IMR-90 (cell line): ENCODE measurements at regions not wholly inside any gene's neighbourhood (a gene's known extent, or its start where the extent isn't known, plus 50 kb on each side); places are given as distances from the start of the nearest gene placed in this dataset.

Experiments
- ATAC-seq: fragments of 200-7000 bp; cut with Tn5 transposase; 2 replicates; pipeline ENCODE4 v1.9.1; 2020; ENCODE audit warnings: low read depth, mild to moderate bottlenecking, moderate library complexity
- BruUV-seq: library from RNA; stranded (reverse); fragments of 400-500 nt; replicated peaks from 2 replicates; lab custom pipeline; 2021; lab: Mats Ljungman, UMichigan
- CTCF ChIA-PET: fragments of 300-600 bp; formaldehyde crosslinking; extraction: SDS; loops from one replicate; lab custom pipeline; 2021; ENCODE audit warnings: antibody characterized with exemption; lab: Yijun Ruan, JAX
- POLR2A ChIA-PET: fragments of 300-600 bp; sonication (Branson Sonifier 250); formaldehyde crosslinking; loops from one replicate; lab custom pipeline; 2022; ENCODE audit warnings: antibody characterized with exemption; ENCODE audit not compliant: unreplicated experiment; lab: Charles Lee
- DNase-seq: peaks from one replicate; pipeline ENCODE4 v3.0.0; 2013
- H2AFZ ChIP-seq: replicated peaks from 2 replicates; pipeline ENCODE3; 2013; ENCODE audit warnings: low read length, mild to moderate bottlenecking; ENCODE audit not compliant: poor library complexity
- H2AK5ac ChIP-seq: 2 replicates; pipeline ENCODE4 v1.6.1; 2013; ENCODE audit warnings: low read depth, low read length, inconsistent platforms
- H2AK9ac ChIP-seq: replicated peaks from 2 replicates; pipeline ENCODE3; 2013; ENCODE audit warnings: mild to moderate bottlenecking, low read depth, low read length, moderate library complexity; ENCODE audit not compliant: poor library complexity
- H2BK120ac ChIP-seq: 2 replicates; pipeline ENCODE4 v1.6.1; 2013; ENCODE audit warnings: low read depth, low read length, inconsistent platforms
- H2BK15ac ChIP-seq: 3 replicates; pipeline ENCODE4 v1.6.1; 2013; ENCODE audit warnings: low read depth, low read length, inconsistent platforms
- H2BK20ac ChIP-seq: 2 replicates; pipeline ENCODE4 v1.6.1; 2013; ENCODE audit warnings: low read depth, mild to moderate bottlenecking, inconsistent platforms, low read length, moderate library complexity
- H2BK5ac ChIP-seq: 2 replicates; pipeline ENCODE4 v1.6.1; 2013; ENCODE audit warnings: mild to moderate bottlenecking, low read depth, low read length, inconsistent platforms; ENCODE audit not compliant: poor library complexity, severe bottlenecking
- H3K14ac ChIP-seq: replicated peaks from 2 replicates; pipeline ENCODE4 v1.6.1; 2013; ENCODE audit warnings: low read depth, low read length, inconsistent platforms
- H3K18ac ChIP-seq: 2 replicates; pipeline ENCODE4 v1.6.1; 2013; ENCODE audit warnings: low read depth, low read length, control low read depth
- H3K23ac ChIP-seq: 2 replicates; pipeline ENCODE4 v1.6.1; 2013; ENCODE audit warnings: low read depth, low read length, inconsistent platforms
- H3K27ac ChIP-seq: 2 replicates; pipeline ENCODE4 v1.5.1; 2013; ENCODE audit warnings: mild to moderate bottlenecking, control low read depth, low read length; ENCODE audit not compliant: insufficient read depth
- H3K27me3 ChIP-seq: 2 replicates; pipeline ENCODE4 v1.6.1; 2013; ENCODE audit warnings: low read length; ENCODE audit not compliant: control insufficient read depth, insufficient read depth
- H3K36me3 ChIP-seq: 2 replicates; pipeline ENCODE4 v1.6.1; 2013; ENCODE audit warnings: low read length, mixed read lengths; ENCODE audit not compliant: control insufficient read depth, insufficient read depth
- H3K4ac ChIP-seq: 2 replicates; pipeline ENCODE4 v1.6.1; 2013; ENCODE audit warnings: low read depth, low read length, inconsistent platforms
- H3K4me1 ChIP-seq: 2 replicates; pipeline ENCODE4 v1.6.1; 2013; ENCODE audit warnings: low read length, mixed read lengths; ENCODE audit not compliant: control insufficient read depth, insufficient read depth
- H3K4me2 ChIP-seq: 2 replicates; pipeline ENCODE4 v1.6.1; 2013; ENCODE audit warnings: low read depth, mild to moderate bottlenecking, control low read depth, low read length, moderate library complexity
- H3K4me3 ChIP-seq: 2 replicates; pipeline ENCODE4 v1.5.1; 2013; ENCODE audit warnings: low read depth, mild to moderate bottlenecking, control low read depth, low read length, moderate library complexity; ENCODE audit not compliant: insufficient read depth
- H3K56ac ChIP-seq: 2 replicates; pipeline ENCODE4 v1.6.1; 2013; ENCODE audit warnings: low read length, inconsistent platforms; ENCODE audit not compliant: insufficient read depth; ENCODE audit errors: extremely low read depth
- H3K79me1 ChIP-seq, 2 experiments: 2 replicates each; pipeline ENCODE4 v1.6.1; 2013; ENCODE audit warnings: low read length in 2 of 2, inconsistent platforms in 1 of 2, low read depth in 1 of 2
- H3K9ac ChIP-seq: 2 replicates; pipeline ENCODE4 v1.6.1; 2013; ENCODE audit warnings: low read depth, low read length, control low read depth
- H3K9me1 ChIP-seq: 2 replicates; pipeline ENCODE4 v1.6.1; 2013; ENCODE audit warnings: low read length, inconsistent platforms; ENCODE audit not compliant: insufficient read depth
- H3K9me3 ChIP-seq: 2 replicates; pipeline ENCODE4 v1.6.1; 2013; ENCODE audit warnings: low read length; ENCODE audit not compliant: control insufficient read depth, insufficient read depth
- H4K20me1 ChIP-seq: 2 replicates; pipeline ENCODE4 v1.6.1; 2013; ENCODE audit warnings: low read length, inconsistent platforms; ENCODE audit not compliant: insufficient read depth
- H4K5ac ChIP-seq: 2 replicates; pipeline ENCODE4 v1.6.1; 2013; ENCODE audit warnings: mild to moderate bottlenecking, low read depth, low read length, control low read depth
- H4K8ac ChIP-seq, 2 experiments: 2 replicates each; pipeline ENCODE4 v1.6.1; 2013; ENCODE audit warnings: low read depth in 2 of 2, low read length in 2 of 2, control low read depth in 1 of 2, inconsistent platforms in 1 of 2
- H4K91ac ChIP-seq: 2 replicates; pipeline ENCODE4 v1.6.1; 2013; ENCODE audit warnings: low read depth, low read length, inconsistent platforms; ENCODE audit not compliant: insufficient read depth
- BHLHE40 ChIP-seq: fragments of 150-350 bp; IDR thresholded peaks from 2 replicates; pipeline ENCODE4 v1.6.1; 2016; ENCODE audit warnings: mild to moderate bottlenecking, low read depth, low read length
- CEBPB ChIP-seq: IDR thresholded peaks from 2 replicates; pipeline ENCODE4 v1.6.1; 2012; ENCODE audit warnings: low read depth, low read length, improper control_type of control experiment
- CHD1 ChIP-seq: IDR thresholded peaks from 2 replicates; pipeline ENCODE4 v1.6.1; 2012; ENCODE audit warnings: low read depth, low read length, improper control_type of control experiment
- CTCF ChIP-seq: conservative IDR thresholded peaks from 2 replicates; pipeline ENCODE4 v1.5.1; 2012; ENCODE audit warnings: mild to moderate bottlenecking, low read depth, low read length, improper control_type of control experiment
- FOS ChIP-seq: fragments of 150-350 bp; IDR thresholded peaks from 2 replicates; pipeline ENCODE4 v1.6.1; 2016; ENCODE audit warnings: low read depth, low read length
- MAFK ChIP-seq: IDR thresholded peaks from 2 replicates; pipeline ENCODE4 v1.6.1; 2012; ENCODE audit warnings: low read depth, low read length, improper control_type of control experiment
- MAZ ChIP-seq: IDR thresholded peaks from 2 replicates; pipeline ENCODE4 v1.6.1; 2012; ENCODE audit warnings: low read depth, mild to moderate bottlenecking, low read length, improper control_type of control experiment, moderate library complexity, borderline replicate concordance
- MXI1 ChIP-seq: IDR thresholded peaks from 2 replicates; pipeline ENCODE4 v1.6.1; 2012; ENCODE audit warnings: low read depth, mild to moderate bottlenecking, low read length, moderate library complexity, borderline replicate concordance
- NFE2L2 ChIP-seq: fragments of 150-350 bp; IDR thresholded peaks from 2 replicates; pipeline ENCODE4 v1.6.1; 2016; ENCODE audit warnings: low read depth, mild to moderate bottlenecking, low read length
- POLR2A ChIP-seq: IDR thresholded peaks from 2 replicates; pipeline ENCODE4 v1.6.1; 2012; ENCODE audit warnings: mild to moderate bottlenecking, low read depth, low read length
- RAD21 ChIP-seq: IDR thresholded peaks from 2 replicates; pipeline ENCODE4 v1.6.1; 2012; ENCODE audit warnings: low read length, improper control_type of control experiment
- RCOR1 ChIP-seq: IDR thresholded peaks from 2 replicates; pipeline ENCODE4 v1.6.1; 2012; ENCODE audit warnings: mild to moderate bottlenecking, low read length, improper control_type of control experiment; ENCODE audit not compliant: insufficient replicate concordance
- RFX5 ChIP-seq: IDR thresholded peaks from 2 replicates; pipeline ENCODE4 v1.8.0; 2012; ENCODE audit warnings: low read depth, mild to moderate bottlenecking, low read length, moderate library complexity
- SMC3 ChIP-seq: fragments of 150-350 bp; IDR thresholded peaks from 2 replicates; pipeline ENCODE4 v1.6.1; 2016; ENCODE audit warnings: low read depth, mild to moderate bottlenecking, antibody characterized with exemption, low read length, moderate library complexity
- WGBS, 2 experiments: methylation state at CpG; one replicate each; pipeline versions ENCODE4 v1.1.5 to v1.1.7; 2013; ENCODE audit warnings: missing lambda C conversion rate in 2 of 2; ENCODE audit not compliant: insufficient read length in 1 of 2; ENCODE audit errors: extremely low coverage in 2 of 2; 5-methylcytosine and 5-hydroxymethylcytosine counted together
- dilution Hi-C: fragments of 300-500 bp; cut with HindIII; formaldehyde crosslinking; loops from one replicate; pipeline ENCODE4 v1.14.3; 2018; ENCODE audit warnings: low sequenced_read_pairs; ENCODE audit not compliant: unreplicated experiment
- in situ Hi-C: fragments of 300-500 bp; cut with MboI; formaldehyde crosslinking; loops from 3 replicates; pipeline ENCODE4 v1.14.3; 2019; ENCODE audit warnings: low sequenced_read_pairs, inconsistent platforms, mixed read lengths
- intact Hi-C: fragments of 100-400 bp; cut with micrococcal nuclease; formaldehyde crosslinking; loops from 2 replicates; pipeline ENCODE4 v1.10.0; 2022
- TF ChIP-seq, protein P1 (sequence below): fragments of 150-350 bp; IDR thresholded peaks from 2 replicates; pipeline ENCODE4 v1.6.1; 2017; ENCODE audit warnings: mild to moderate bottlenecking, antibody characterized with exemption, low read length, low read depth
- TF ChIP-seq, protein P2 (sequence below): fragments of 150-350 bp; IDR thresholded peaks from 2 replicates; pipeline ENCODE4 v1.6.1; 2016; ENCODE audit warnings: low read depth, mild to moderate bottlenecking, low read length, moderate library complexity, borderline replicate concordance

GRCh38 chr12:85603556-85603955 is 232.7 kb downstream of the RASSF9 start:
- no peak overlapping the region for H3K18ac ChIP-seq
- no peak overlapping the region for H4K5ac ChIP-seq
- ChIA-PET CTCF (no interaction called here), POLR2A (no interaction called here)
- no peak overlapping the region for H4K91ac ChIP-seq
- no peaks in the 10 kb centered on the region for H3K9me3 ChIP-seq
- WGBS, 2 experiments: no CpG with 5 or more reads among the region's 2 CpGs
- intact Hi-C loops (no loop called here), dilution Hi-C loops (no loop called here), in situ Hi-C loops (no loop called here)
- H2AFZ ChIP-seq: no peak overlapping the region
- H3K4me1 ChIP-seq: no peaks in the 10 kb centered on the region
- H2AK9ac ChIP-seq: no peak overlapping the region
- H3K27me3 ChIP-seq: no peaks in the 10 kb centered on the region
- H3K56ac ChIP-seq: no peak overlapping the region
- H3K14ac ChIP-seq: no peak overlapping the region
- no peak overlapping the region for H4K8ac ChIP-seq
- no peaks in the 10 kb centered on the region for H4K20me1 ChIP-seq
- H3K79me1 ChIP-seq: no peaks in the 10 kb centered on the region
- no peak overlapping the region for H2AK5ac ChIP-seq
- H3K36me3 ChIP-seq: no peaks in the 10 kb centered on the region
- ATAC-seq: no peak
- no peak for TF ChIP-seq MAFK
- TF ChIP-seq CHD1: no peak
- TF ChIP-seq MXI1: no peak
- TF ChIP-seq RAD21: no peak
- no peak for TF ChIP-seq CEBPB
- TF ChIP-seq, protein P1, sequence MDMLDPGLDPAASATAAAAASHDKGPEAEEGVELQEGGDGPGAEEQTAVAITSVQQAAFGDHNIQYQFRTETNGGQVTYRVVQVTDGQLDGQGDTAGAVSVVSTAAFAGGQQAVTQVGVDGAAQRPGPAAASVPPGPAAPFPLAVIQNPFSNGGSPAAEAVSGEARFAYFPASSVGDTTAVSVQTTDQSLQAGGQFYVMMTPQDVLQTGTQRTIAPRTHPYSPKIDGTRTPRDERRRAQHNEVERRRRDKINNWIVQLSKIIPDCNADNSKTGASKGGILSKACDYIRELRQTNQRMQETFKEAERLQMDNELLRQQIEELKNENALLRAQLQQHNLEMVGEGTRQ: no peak
- TF ChIP-seq MAZ: no peak
- no peak for TF ChIP-seq POLR2A
- no peak for TF ChIP-seq SMC3
- TF ChIP-seq RFX5: no peak
- no peak for TF ChIP-seq RCOR1
- TF ChIP-seq FOS: no peak
- TF ChIP-seq, protein P2, sequence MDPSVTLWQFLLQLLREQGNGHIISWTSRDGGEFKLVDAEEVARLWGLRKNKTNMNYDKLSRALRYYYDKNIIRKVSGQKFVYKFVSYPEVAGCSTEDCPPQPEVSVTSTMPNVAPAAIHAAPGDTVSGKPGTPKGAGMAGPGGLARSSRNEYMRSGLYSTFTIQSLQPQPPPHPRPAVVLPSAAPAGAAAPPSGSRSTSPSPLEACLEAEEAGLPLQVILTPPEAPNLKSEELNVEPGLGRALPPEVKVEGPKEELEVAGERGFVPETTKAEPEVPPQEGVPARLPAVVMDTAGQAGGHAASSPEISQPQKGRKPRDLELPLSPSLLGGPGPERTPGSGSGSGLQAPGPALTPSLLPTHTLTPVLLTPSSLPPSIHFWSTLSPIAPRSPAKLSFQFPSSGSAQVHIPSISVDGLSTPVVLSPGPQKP: no peak
- no peak for TF ChIP-seq NFE2L2
- TF ChIP-seq BHLHE40: no peak
- TF ChIP-seq CTCF: no peak
- no peak overlapping the region for H2BK20ac ChIP-seq
- H2BK15ac ChIP-seq: no peak overlapping the region
- H3K4me2 ChIP-seq: no peak overlapping the region
- H2BK5ac ChIP-seq: no peak overlapping the region
- no peak overlapping the region for H3K23ac ChIP-seq
- H3K27ac ChIP-seq: no peak overlapping the region
- H3K4ac ChIP-seq: no peak overlapping the region
- H3K9ac ChIP-seq: no peak overlapping the region
- BruUV-seq: no TSS peak
- no peaks in the 10 kb centered on the region for H3K9me1 ChIP-seq
- H2BK120ac ChIP-seq: no peak overlapping the region
- no peak overlapping the region for H3K4me3 ChIP-seq
- DNase-seq: no peak
